ENCODE measurements at regions not wholly inside any gene's neighbourhood (a gene's known extent, or its start where the extent isn't known, plus 50 kb on each side); places are given as distances from the start of the nearest gene placed in this dataset.

DNA sequence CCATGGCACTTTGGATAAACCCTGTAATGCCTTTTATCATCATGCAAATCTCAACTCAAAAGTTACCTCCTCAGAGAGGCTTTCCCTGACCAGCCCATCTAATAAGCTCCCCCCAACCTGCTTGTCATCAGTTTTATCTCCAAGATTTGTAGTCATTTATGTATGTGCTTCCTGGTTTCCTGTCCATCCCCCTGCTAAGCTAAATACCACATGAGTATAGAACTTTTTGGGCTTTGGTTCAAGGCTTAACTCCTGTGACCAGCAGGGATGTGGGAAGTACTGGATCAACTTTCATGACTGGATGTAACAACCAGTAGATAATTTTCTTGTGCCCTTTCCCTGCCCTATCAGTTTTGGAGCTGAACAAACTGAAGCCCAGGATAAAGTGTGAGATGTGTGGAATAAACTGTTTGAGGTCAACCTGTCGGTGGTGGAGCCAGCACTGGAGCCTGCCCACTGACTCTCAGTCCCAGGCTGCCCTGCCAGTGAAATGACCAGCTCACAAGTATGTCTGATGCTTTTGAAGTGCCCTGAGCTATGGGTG lies 148.6 kb downstream of the CYP26A1 start:
- no peaks in the 10 kb centered on the region for H3K9me3 ChIP-seq (ENCODE audit: insufficient read depth, low read depth, low read length)
- H3K9ac ChIP-seq (ENCODE audit: low read depth, low read length, poor library complexity, severe bottlenecking), result no peak overlapping the region
- no peak overlapping the region for H2AFZ ChIP-seq (ENCODE audit: low read length)
- H4K20me1 ChIP-seq (ENCODE audit: insufficient read depth, low read length, poor library complexity, severe bottlenecking), result no peaks in the 10 kb centered on the region
- H3K27me3 ChIP-seq (ENCODE audit: insufficient read depth, low read length, poor library complexity, severe bottlenecking), result no peaks in the 10 kb centered on the region
- no peak overlapping the region for H3K4me3 ChIP-seq (ENCODE audit: low read length, poor library complexity, severe bottlenecking)
- H3K36me3 ChIP-seq (ENCODE audit: insufficient read depth, low read length), result no peaks in the 10 kb centered on the region
- no peaks in the 10 kb centered on the region for H3K4me1 ChIP-seq (ENCODE audit: insufficient read depth, low read length, poor library complexity, severe bottlenecking)
- H3F3A ChIP-seq (ENCODE audit: low read depth), result no peaks in the 10 kb centered on the region
- H3K79me2 ChIP-seq (ENCODE audit: insufficient read depth, low read length), result no peaks in the 10 kb centered on the region
- no peak for TF ChIP-seq CTCF (conservative IDR thresholded peaks at IDR 0.05; ENCODE audit: low read length)
- TF ChIP-seq EZH2phosphoT487 (IDR thresholded peaks at IDR 0.05; ENCODE audit: borderline replicate concordance), result no peak
- no peak overlapping the region for H3K4me2 ChIP-seq (ENCODE audit: low read depth, low read length, poor library complexity, severe bottlenecking)
- no peaks in the 10 kb centered on the region for H3K9me2 ChIP-seq (replicated peaks; ENCODE audit: low read depth, low read length)

DNA sequence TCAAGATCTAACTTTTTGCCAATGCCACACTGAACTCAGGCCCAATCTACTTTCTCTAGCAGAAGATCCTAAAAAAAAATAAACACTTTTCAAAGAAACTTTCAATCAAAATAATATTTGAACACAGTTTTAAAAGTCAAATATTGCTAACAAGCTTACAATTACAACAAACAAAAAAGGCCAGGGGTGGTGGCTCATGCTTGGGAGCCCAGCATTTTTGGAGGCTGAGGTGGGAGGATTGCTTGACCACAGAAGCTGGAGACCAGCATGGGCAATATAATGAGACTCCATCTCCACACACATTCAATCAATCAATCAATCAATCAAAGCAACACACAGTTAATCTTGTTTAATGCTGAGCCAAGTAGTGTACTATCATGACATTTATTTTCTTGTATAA lies 149.2 kb downstream of the CYP26A1 start:
- Histone ChIP-seq H3K9me2 (replicated peaks; ENCODE audit: low read depth, low read length) (no peaks in the 10 kb centered on the region), H3K4me1 (ENCODE audit: insufficient read depth, low read length, poor library complexity, severe bottlenecking) (no peaks in the 10 kb centered on the region), H3K79me2 (ENCODE audit: insufficient read depth, low read length) (no peaks in the 10 kb centered on the region), H3K4me2 (ENCODE audit: low read depth, low read length, poor library complexity, severe bottlenecking) (no peak overlapping the region), H3F3A (ENCODE audit: low read depth) (no peaks in the 10 kb centered on the region), H4K20me1 (ENCODE audit: insufficient read depth, low read length, poor library complexity, severe bottlenecking) (no peaks in the 10 kb centered on the region), H3K27me3 (ENCODE audit: insufficient read depth, low read length, poor library complexity, severe bottlenecking) (no peaks in the 10 kb centered on the region), H3K36me3 (ENCODE audit: insufficient read depth, low read length) (no peaks in the 10 kb centered on the region), H3K4me3 (ENCODE audit: low read length, poor library complexity, severe bottlenecking) (no peak overlapping the region), H3K9ac (ENCODE audit: low read depth, low read length, poor library complexity, severe bottlenecking) (no peak overlapping the region), H2AFZ (ENCODE audit: low read length) (no peak overlapping the region), H3K9me3 (ENCODE audit: insufficient read depth, low read depth, low read length) (no peaks in the 10 kb centered on the region)
- TF ChIP-seq EZH2phosphoT487 (IDR thresholded peaks at IDR 0.05; ENCODE audit: borderline replicate concordance), result no peak
- TF ChIP-seq CTCF (conservative IDR thresholded peaks at IDR 0.05; ENCODE audit: low read length), result no peak

DNA sequence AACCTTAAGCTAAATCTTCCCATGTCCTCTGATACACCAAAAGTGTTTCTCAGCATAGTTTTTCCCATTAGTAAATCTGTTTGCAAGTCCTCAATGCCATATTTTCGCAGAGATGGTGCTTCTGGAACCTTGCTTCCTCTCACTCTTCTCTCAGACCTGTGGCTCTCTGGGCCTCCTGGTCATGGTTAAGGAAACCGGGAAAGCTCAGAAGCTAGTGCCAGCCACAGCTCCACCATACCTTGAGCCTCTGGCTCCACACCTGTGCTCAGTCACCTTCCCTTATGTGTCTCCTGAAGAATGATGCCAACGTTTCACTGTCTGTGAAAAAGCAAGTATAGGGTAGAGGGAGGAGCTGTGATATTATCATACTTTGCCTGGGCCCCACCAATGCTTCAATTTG lies 149.6 kb downstream of the CYP26A1 start:
- Histone ChIP-seq H3K4me1 (ENCODE audit: insufficient read depth, low read length, poor library complexity, severe bottlenecking) (no peaks in the 10 kb centered on the region), H3K79me2 (ENCODE audit: insufficient read depth, low read length) (no peaks in the 10 kb centered on the region), H3K9ac (ENCODE audit: low read depth, low read length, poor library complexity, severe bottlenecking) (no peak overlapping the region), H3K36me3 (ENCODE audit: insufficient read depth, low read length) (no peaks in the 10 kb centered on the region), H2AFZ (ENCODE audit: low read length) (no peak overlapping the region), H3K27me3 (ENCODE audit: insufficient read depth, low read length, poor library complexity, severe bottlenecking) (no peaks in the 10 kb centered on the region), H3K9me2 (replicated peaks; ENCODE audit: low read depth, low read length) (no peaks in the 10 kb centered on the region), H3K9me3 (ENCODE audit: insufficient read depth, low read depth, low read length) (no peaks in the 10 kb centered on the region), H3F3A (ENCODE audit: low read depth) (no peaks in the 10 kb centered on the region), H4K20me1 (ENCODE audit: insufficient read depth, low read length, poor library complexity, severe bottlenecking) (no peaks in the 10 kb centered on the region), H3K4me2 (ENCODE audit: low read depth, low read length, poor library complexity, severe bottlenecking) (no peak overlapping the region), H3K4me3 (ENCODE audit: low read length, poor library complexity, severe bottlenecking) (no peak overlapping the region)
- TF ChIP-seq EZH2phosphoT487 (IDR thresholded peaks at IDR 0.05; ENCODE audit: borderline replicate concordance) (no peak), CTCF (conservative IDR thresholded peaks at IDR 0.05; ENCODE audit: low read length) (no peak)
